ENCODE measurements at regions not wholly inside any gene's neighbourhood (a gene's known extent, or its start where the extent isn't known, plus 50 kb on each side); places are given as distances from the start of the nearest gene placed in this dataset.
"Not testable (repeated sequence)": the region's sequence is repeated elsewhere in the genome, so short reads cannot be mapped to it uniquely, and the experiment has no call there.

GRCh38 chr6:74044417-74045096 is 348.6 kb downstream of the CD109 start:
- DNase-seq (ENCODE audit: low spot score) = no peak

GRCh38 chr6:74041420-74041819 is 345.4 kb downstream of the CD109 start:
- no peak for DNase-seq (ENCODE audit: low spot score)

GRCh38 chr6:74018825-74019224 is 322.8 kb downstream of the CD109 start:
- DNase-seq (ENCODE audit: low spot score) = no peak

- DNase-seq (ENCODE audit: low spot score) = no peak
Measured at GRCh38 chr6:74015427-74015826, 319.4 kb downstream of the CD109 start.

- no peak for DNase-seq (ENCODE audit: low spot score)
Measured at GRCh38 chr6:74000666-74001490, 304.9 kb downstream of the CD109 start.

GRCh38 chr6:73990609-73991238 is 294.7 kb downstream of the CD109 start:
- not testable (repeated sequence) for DNase-seq (ENCODE audit: low spot score)

- DNase-seq (ENCODE audit: low spot score) = no peak
Measured at GRCh38 chr6:73989428-73989827, 293.4 kb downstream of the CD109 start.

GRCh38 chr6:73985891-73986290 is 289.9 kb downstream of the CD109 start:
- no peak for DNase-seq (ENCODE audit: low spot score)

- DNase-seq (ENCODE audit: low spot score) = no peak
Measured at GRCh38 chr6:73984571-73985210, 288.7 kb downstream of the CD109 start.

GRCh38 chr6:73983367-73983766 is 287.4 kb downstream of the CD109 start:
- DNase-seq (ENCODE audit: low spot score) = no peak

- no peak for DNase-seq (ENCODE audit: low spot score)
Measured at GRCh38 chr6:73980096-73980495, 284.1 kb downstream of the CD109 start.

- DNase-seq (ENCODE audit: low spot score) = no peak
Measured at GRCh38 chr6:73978330-73978729, 282.3 kb downstream of the CD109 start.

- DNase-seq (ENCODE audit: low spot score) = not testable (repeated sequence)
Measured at GRCh38 chr6:73972518-73972917, 276.5 kb downstream of the CD109 start.

- DNase-seq (ENCODE audit: low spot score) = peak; percentile 23
Measured at GRCh38 chr6:73969971-73970970, 274.3 kb downstream of the CD109 start.

GRCh38 chr6:73968221-73968757 is 272.3 kb downstream of the CD109 start:
- DNase-seq (ENCODE audit: low spot score) = no peak

- DNase-seq (ENCODE audit: low spot score) = no peak
Measured at GRCh38 chr6:73965539-73966029, 269.6 kb downstream of the CD109 start.

GRCh38 chr6:73964241-73964854 is 268.3 kb downstream of the CD109 start:
- no peak for DNase-seq (ENCODE audit: low spot score)

- DNase-seq (ENCODE audit: low spot score) = no peak
Measured at GRCh38 chr6:73962884-73963283, 266.9 kb downstream of the CD109 start.

GRCh38 chr6:73956305-73956704 is 260.3 kb downstream of the CD109 start:
- DNase-seq (ENCODE audit: low spot score) = no peak

- DNase-seq (ENCODE audit: low spot score) = no peak
Measured at GRCh38 chr6:73955800-73956199, 259.8 kb downstream of the CD109 start.

Data from SK-N-DZ (cell line).